ENCODE measurements at regions not wholly inside any gene's neighbourhood (a gene's known extent, or its start where the extent isn't known, plus 50 kb on each side); places are given as distances from the start of the nearest gene placed in this dataset.

- no peak for TF ChIP-seq CTCF (IDR thresholded peaks at IDR 0.05)
- no peak for TF ChIP-seq REST (IDR thresholded peaks at IDR 0.05; ENCODE audit: insufficient read depth in 1 of 2, low read depth in 2 of 2, low read length in 1 of 2)
- no peak for TF ChIP-seq SIN3A (IDR thresholded peaks at IDR 0.05; ENCODE audit: borderline replicate concordance, insufficient read depth, low read depth, low read length)
- TF ChIP-seq TCF7L2 (IDR thresholded peaks at IDR 0.05; ENCODE audit: low read depth, low read length), result no peak
Measured at GRCh38 chr12:4003576-4003975, 130.4 kb upstream of the PARP11 start.
